Choroid plexus epithelial cell (primary cell): ENCODE measurements at regions not wholly inside any gene's neighbourhood (a gene's known extent, or its start where the extent isn't known, plus 50 kb on each side); places are given as distances from the start of the nearest gene placed in this dataset.

ENCODE experiments used
- DNase-seq: peaks from one replicate; pipeline ENCODE4 v3.0.0-alpha.2; 2010; ENCODE audit warnings: low read depth
- H3K4me3 ChIP-seq: 2 replicates; pipeline ENCODE4 v1.5.1; 2011; ENCODE audit warnings: low read depth, mild to moderate bottlenecking, control low read depth, low read length, moderate library complexity
- TF ChIP-seq, protein P1 (sequence below): conservative IDR thresholded peaks from 2 replicates; pipeline ENCODE4 v1.5.1; 2011; ENCODE audit warnings: low read depth, mild to moderate bottlenecking, control low read depth, inconsistent platforms, low read length, moderate library complexity

DNA sequence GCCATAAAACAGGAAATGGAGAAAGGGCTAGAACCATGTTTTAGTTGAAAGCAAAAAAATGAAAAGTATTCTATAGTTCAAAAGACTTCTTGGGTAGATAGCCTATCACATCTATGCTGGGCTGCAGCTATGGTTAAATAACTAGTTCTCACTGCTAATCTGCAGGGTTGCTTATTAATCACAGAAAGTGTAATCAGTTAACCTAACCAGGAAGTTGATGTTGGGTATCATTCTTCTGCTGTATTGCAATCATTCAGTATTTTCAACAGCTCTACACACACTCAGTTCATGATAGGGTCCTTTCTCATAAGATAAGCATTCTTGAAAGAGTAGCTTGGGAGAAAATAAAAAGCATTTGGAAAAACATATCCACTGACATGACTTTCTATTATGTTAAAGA is 135.2 kb upstream of the TCF21 start:
- H3K4me3 ChIP-seq: no peak overlapping the region
- TF ChIP-seq, protein P1, sequence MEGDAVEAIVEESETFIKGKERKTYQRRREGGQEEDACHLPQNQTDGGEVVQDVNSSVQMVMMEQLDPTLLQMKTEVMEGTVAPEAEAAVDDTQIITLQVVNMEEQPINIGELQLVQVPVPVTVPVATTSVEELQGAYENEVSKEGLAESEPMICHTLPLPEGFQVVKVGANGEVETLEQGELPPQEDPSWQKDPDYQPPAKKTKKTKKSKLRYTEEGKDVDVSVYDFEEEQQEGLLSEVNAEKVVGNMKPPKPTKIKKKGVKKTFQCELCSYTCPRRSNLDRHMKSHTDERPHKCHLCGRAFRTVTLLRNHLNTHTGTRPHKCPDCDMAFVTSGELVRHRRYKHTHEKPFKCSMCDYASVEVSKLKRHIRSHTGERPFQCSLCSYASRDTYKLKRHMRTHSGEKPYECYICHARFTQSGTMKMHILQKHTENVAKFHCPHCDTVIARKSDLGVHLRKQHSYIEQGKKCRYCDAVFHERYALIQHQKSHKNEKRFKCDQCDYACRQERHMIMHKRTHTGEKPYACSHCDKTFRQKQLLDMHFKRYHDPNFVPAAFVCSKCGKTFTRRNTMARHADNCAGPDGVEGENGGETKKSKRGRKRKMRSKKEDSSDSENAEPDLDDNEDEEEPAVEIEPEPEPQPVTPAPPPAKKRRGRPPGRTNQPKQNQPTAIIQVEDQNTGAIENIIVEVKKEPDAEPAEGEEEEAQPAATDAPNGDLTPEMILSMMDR: no peak
- DNase-seq: no peak

DNA sequence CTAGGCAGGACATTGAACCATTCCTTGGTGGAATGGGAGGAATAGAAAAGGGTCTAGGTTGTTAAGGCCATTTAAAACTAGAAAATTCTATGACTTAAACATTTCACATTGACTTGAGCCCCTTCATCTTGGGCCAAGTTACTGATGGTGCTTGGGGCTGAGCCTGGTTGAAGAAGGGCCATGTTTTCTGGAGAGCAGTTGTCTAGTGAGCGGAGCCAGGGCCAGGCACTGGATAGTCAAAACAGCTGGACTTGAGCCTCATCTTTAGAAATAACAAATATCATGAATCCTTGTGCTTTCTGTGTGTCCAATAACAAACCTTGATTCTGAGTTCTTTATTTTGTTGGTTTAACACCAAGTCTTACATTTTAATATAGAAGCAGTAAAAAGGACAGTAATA is 134.6 kb upstream of the TCF21 start:
- H3K4me3 ChIP-seq: no peak overlapping the region
- TF ChIP-seq, protein P1: no peak
- no peak for DNase-seq

DNA sequence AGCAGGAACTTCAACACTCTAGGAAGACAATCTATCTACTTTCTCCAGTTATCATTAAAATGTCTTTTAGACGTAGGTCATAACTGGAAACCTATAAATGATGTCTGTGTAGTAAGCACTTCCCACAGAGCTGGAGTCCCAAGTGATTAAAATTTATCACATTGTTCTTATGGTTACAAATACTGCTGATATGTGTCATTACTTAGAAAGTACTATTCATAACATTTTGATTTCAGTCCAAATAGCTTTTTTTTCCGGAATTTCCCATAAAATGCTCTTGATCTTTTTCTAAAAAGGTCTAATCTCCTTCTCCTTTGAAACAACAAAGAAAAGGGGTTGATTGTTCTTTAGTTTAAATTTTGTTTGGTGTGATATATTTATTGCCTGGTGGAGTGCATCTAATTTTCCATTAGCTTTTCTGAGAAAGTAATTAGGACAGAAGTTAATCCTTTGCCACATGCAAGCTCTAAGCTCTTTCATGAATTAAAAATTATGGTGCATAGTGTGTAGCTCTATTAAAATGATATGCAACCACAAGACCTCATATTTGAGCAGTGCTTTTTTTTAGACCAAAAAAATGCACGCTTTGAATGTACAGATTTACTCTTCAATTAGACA is 132.7 kb upstream of the TCF21 start:
- TF ChIP-seq, protein P1: no peak
- peak; percentile 68 for DNase-seq
- H3K4me3 ChIP-seq: no peak overlapping the region

DNA sequence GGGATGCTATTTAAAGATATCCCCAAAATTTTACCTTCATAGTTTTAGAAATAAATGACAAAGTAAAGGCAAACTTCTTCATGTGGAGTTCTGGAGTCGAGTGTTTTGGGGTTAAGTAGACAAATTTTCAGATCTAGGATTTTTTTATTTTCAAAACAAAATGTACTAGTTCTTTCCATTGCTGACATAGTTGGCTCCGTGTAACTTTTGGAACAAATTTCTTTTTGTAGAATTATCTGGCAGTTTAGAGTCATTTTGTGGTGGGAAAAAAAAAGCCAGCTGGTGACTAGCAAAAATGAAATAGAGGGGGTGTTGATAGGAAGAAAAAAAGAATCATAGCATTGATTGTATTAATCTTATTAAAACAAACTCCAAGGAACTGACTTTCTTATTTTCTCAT is 131.6 kb upstream of the TCF21 start:
- DNase-seq: peak; percentile 63

DNA sequence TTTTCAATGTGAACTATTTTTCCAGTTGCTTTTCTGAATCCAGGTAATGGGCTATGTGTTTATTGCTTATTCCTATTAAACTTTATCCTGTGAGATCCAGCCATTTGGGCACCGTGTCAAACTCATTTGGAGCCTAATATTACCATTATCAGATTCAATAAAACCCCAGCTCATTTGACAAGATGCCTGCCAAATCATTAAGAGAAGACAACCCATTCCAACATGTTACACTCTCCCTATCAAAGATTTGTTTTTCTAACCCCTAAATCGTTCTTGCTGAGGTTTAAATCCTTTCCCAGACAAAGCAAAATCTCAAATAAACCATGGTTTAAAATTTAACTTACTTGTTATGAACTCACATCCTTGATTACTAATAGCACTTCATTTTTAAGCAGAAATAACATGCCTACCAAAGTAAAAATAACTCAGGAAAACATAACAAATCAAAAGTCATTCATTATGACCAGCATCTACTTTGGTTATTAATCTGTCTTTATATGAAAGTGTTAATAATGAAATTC is 130.0 kb upstream of the TCF21 start:
- DNase-seq: no peak
- H3K4me3 ChIP-seq: no peak overlapping the region
- TF ChIP-seq, protein P1: no peak

More for the DNA sequence above, 131.6 kb upstream of the TCF21 start:
- no peak overlapping the region for H3K4me3 ChIP-seq
- TF ChIP-seq, protein P1: no peak

DNA sequence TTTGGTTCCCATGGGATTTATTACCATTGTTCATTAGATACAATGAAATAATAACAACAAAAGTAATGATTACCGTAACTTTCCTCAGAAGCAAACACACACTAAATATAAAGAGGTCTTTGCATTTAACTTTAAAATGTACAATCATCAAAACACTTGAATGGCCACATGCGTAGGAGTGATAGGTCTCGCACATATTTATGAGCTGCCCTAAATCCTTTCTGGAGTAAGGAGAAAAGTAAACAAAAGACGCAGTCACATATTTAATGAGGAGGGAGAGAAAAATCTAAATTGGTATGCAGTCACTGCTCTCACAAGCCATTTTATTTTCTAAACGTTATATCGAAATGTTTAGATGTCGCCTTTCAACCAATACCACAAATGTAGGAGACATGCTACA is 129.4 kb upstream of the TCF21 start:
- H3K4me3 ChIP-seq: no peak overlapping the region
- TF ChIP-seq, protein P1: no peak
- no peak for DNase-seq

DNA sequence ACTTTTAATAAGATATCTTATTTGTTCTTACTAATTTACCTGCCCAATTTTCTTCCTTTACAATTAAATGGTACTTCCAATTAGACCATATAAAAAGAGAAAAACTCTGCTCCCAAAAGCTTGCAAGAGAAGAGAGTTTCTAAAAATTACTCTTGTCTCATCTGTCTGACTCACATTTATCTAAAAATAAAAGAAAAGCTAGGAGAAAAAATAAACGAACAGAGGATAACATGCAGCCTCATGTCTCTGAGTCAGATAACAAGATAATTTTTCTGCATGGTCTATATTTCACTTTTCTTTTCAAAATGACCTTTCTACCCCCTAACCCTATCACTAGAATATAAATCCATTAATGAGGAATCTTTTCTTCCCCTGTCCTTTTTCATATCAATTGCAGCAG is 127.2 kb upstream of the TCF21 start:
- DNase-seq: peak; percentile 68
- no peak overlapping the region for H3K4me3 ChIP-seq
- TF ChIP-seq, protein P1: no peak
